Central memory CD8-positive, alpha-beta T cell (primary cell): ENCODE measurements at regions not wholly inside any gene's neighbourhood (a gene's known extent, or its start where the extent isn't known, plus 50 kb on each side); places are given as distances from the start of the nearest gene placed in this dataset.
"Not testable (repeated sequence)": the region's sequence is repeated elsewhere in the genome, so short reads cannot be mapped to it uniquely, and the experiment has no call there.

ENCODE experiments used
- ATAC-seq: fragments of 150-1000 bp; cut with Tn5 transposase; replicated peaks from 2 replicates; pipeline ENCODE4 v1.10.0; 2022; ENCODE audit warnings: mild to moderate bottlenecking, moderate FRiP score, moderate number of reproducible peaks; ENCODE audit not compliant: poor library complexity, severe bottlenecking; ENCODE audit errors: extremely low read depth
- DNase-seq, 2 donors: peaks; one replicate each; pipeline ENCODE4 v3.0.0; 2021; ENCODE audit warnings: low spot score in 2 of 2
- H3K27ac Mint-ChIP-seq: one replicate; pipeline ENCODE4 v1.8.0; 2022; ENCODE audit warnings: low read depth, mild to moderate bottlenecking, moderate library complexity, mixed read lengths
- H3K27me3 Mint-ChIP-seq: one replicate; pipeline ENCODE4 v1.8.0; 2022; ENCODE audit warnings: mixed read lengths
- H3K36me3 Mint-ChIP-seq: one replicate; pipeline ENCODE4 v1.8.0; 2022; ENCODE audit warnings: mild to moderate bottlenecking, moderate library complexity, mixed read lengths; ENCODE audit not compliant: insufficient read depth
- H3K4me1 Mint-ChIP-seq: one replicate; pipeline ENCODE4 v1.8.0; 2022; ENCODE audit warnings: mixed read lengths
- H3K4me3 Mint-ChIP-seq: one replicate; pipeline ENCODE4 v1.8.0; 2022; ENCODE audit warnings: mild to moderate bottlenecking, moderate library complexity, mixed read lengths
- H3K9me3 Mint-ChIP-seq: one replicate; pipeline ENCODE4 v1.8.0; 2022; ENCODE audit warnings: mixed read lengths

DNA sequence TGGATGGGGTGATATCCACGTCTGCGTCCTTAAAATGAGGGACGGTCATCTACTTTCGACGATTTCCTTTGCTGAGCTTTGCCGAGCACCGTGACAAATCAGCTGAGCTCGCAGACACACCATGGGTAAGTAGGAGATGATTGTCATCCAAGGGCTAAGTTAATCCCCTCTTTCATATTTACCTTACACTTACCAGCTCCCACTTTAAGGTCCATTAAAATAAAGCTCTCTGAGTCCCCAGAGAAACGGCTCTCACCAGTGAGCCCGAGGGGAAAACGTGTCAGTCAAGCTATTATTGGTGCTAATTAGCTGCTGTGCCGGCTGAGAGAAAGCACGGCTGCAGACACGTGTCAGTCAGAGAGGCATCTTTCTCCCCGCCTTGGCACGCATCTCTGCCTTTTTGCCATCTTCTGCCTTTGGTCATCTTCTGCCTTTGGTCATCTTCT lies 72.2 kb downstream of the CRLF2 start:
- Mint-ChIP-seq H3K27ac (no peak overlapping the region), H3K27me3 (no peaks in the 10 kb centered on the region), H3K4me3 (no peak overlapping the region), H3K4me1 (no peaks in the 10 kb centered on the region), H3K36me3 (no peaks in the 10 kb centered on the region), H3K9me3 (peaks cover 21% of the 10 kb centered on the region)
- ATAC-seq (no peak), DNase-seq (no peak)

DNA sequence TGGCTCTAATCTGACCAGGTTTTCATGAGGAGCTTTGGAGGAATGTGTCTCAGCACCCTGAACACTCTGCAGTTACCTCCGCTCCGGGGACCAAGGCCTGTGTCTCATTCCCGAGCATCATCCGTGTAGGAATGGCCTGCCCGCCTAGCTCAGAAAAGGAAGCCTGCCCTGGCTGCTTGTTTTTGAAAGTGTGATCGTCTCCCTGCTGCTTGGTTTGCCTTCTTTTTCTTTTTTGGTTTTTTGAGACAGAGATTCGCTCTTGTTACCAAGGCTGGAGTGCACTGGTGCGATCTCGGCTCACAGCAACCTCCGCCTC lies 73.3 kb downstream of the CRLF2 start:
- DNase-seq (no peak), ATAC-seq (no peak)
- peaks cover 16% of the 10 kb centered on the region for H3K9me3 Mint-ChIP-seq
- H3K36me3 Mint-ChIP-seq, result no peaks in the 10 kb centered on the region
- H3K27ac Mint-ChIP-seq, result no peak overlapping the region
- H3K4me1 Mint-ChIP-seq, result no peaks in the 10 kb centered on the region
- H3K4me3 Mint-ChIP-seq, result no peak overlapping the region
- H3K27me3 Mint-ChIP-seq, result no peaks in the 10 kb centered on the region

DNA sequence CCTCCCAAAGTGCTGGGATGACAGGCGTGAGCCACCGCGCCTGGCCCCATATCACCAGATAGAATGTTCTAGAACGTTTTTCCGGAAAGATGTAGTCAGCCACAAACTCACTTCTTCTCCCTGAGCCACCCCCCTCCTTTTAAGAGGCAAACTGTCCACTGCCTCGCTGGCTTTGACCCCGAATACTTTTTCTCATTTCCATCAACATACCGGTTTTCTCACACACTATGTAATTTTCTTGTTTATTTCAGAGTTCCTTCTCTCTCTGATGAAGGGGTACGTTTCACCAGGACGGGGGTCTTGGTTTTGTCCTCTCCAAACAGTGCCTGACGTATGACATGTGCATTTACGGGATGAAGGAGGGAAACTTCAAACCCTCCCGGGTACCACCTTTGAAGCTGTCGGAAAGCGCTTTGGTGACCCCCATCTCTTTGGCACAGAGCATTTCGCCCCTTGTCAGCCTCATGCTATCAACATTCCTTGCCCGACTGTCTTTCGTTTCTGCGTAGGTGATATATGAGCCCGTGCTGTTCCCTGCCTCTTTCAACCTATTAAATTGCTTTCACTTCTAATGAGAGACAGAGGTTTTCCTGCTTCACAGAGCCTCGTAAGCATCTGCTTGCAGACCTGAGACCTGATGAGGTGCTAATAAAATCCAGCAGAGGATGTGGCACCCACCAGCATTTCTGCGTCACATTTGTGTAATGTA lies 73.8 kb downstream of the CRLF2 start:
- no peaks in the 10 kb centered on the region for H3K4me1 Mint-ChIP-seq
- DNase-seq (no peak), ATAC-seq (no peak)
- no peak overlapping the region for H3K27ac Mint-ChIP-seq
- no peaks in the 10 kb centered on the region for H3K36me3 Mint-ChIP-seq
- no peak overlapping the region for H3K4me3 Mint-ChIP-seq
- peaks cover 11% of the 10 kb centered on the region for H3K9me3 Mint-ChIP-seq
- no peaks in the 10 kb centered on the region for H3K27me3 Mint-ChIP-seq

DNA sequence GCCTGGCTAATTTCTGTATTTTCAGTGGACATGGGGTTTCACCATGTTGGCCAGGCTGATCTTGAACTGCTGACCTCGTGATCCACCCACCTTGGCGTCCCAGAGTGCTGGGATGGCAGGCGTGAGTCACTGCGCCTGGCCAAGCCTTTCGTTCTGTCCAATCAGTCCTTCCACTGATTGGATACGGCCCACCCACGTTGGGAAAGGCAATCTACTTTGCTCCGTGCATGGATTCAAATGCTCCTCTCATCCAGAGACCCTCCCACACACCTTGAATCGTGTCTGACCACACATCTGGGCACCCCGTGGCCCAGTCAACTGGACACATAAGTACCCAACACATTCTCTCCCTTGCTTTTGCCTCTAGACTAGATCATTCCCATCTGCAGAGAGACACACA lies 74.9 kb downstream of the CRLF2 start:
- Mint-ChIP-seq H3K36me3 (no peaks in the 10 kb centered on the region), H3K27me3 (no peaks in the 10 kb centered on the region), H3K4me1 (no peaks in the 10 kb centered on the region), H3K4me3 (no peak overlapping the region), H3K27ac (no peak overlapping the region), H3K9me3 (peaks cover 11% of the 10 kb centered on the region)
- no peak for DNase-seq
- ATAC-seq, result no peak

DNA sequence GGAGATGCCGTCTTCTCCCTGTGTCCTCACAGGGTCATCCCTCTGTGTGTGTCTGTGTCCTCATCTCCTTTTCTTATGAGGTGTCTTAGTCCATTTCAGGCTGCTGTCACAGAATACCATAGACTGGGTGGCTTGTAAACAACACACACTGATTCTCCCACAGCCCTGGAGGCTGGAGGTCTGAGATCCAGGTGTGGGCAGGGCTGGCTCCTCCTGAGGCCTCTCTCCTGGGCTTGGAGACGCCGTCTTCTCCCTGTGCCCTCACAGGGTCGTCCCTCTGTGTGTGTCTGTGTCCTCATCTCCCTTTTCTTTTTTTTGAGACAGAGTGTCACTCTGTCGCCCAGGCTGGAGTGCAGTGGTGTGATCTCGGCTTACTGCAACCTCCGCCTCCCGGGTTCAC lies 75.9 kb downstream of the CRLF2 start:
- H3K27ac Mint-ChIP-seq, ATAC-seq, H3K27me3 Mint-ChIP-seq, H3K4me3 Mint-ChIP-seq, DNase-seq, H3K36me3 Mint-ChIP-seq, H3K4me1 Mint-ChIP-seq: not testable (repeated sequence)
- peaks cover 11% of the 10 kb centered on the region for H3K9me3 Mint-ChIP-seq

DNA sequence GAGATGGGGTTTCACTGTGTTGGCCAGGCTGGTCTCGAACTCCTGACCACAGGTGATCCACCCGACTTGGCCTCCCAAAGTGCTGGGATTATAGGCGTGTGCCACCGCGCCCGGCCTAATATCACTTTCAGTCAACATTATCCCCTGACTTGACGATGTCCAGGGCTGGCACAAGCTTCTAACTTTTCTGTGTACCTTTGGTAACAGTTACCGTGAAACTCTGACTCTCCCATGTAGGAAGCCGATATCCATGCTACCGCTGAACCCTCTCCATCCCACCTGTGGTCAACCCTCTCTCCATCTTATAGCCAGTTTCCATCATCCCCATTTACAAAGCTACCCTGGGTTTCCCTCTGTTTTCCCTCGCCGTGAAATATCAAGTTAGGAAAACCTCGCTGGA lies 77.5 kb downstream of the CRLF2 start:
- H3K4me3 Mint-ChIP-seq, result no peak overlapping the region
- peaks cover 11% of the 10 kb centered on the region for H3K9me3 Mint-ChIP-seq
- H3K36me3 Mint-ChIP-seq, result no peaks in the 10 kb centered on the region
- H3K27me3 Mint-ChIP-seq, result no peaks in the 10 kb centered on the region
- DNase-seq, result no peak
- H3K4me1 Mint-ChIP-seq, result no peaks in the 10 kb centered on the region
- no peak overlapping the region for H3K27ac Mint-ChIP-seq
- no peak for ATAC-seq

DNA sequence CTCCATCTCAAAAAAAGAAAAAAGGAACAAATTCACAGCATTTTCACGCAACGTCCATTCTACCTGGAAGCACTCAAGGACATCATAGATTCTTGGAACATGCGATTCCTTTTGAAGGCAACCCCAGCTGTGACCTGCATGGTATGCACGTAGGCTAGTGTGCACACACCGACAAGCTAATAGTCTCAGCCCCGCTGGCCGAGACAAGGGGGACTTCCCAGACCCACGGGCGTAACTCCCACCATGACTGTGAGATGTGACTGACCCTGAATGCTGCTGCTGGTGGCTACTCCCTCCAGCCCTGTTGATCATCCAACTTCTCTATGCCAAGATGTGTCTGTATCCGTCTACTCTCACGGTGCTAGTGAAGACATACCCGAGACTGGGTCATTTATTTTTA lies 78.3 kb downstream of the CRLF2 start:
- Mint-ChIP-seq H3K36me3 (no peaks in the 10 kb centered on the region), H3K4me3 (no peak overlapping the region), H3K27me3 (no peaks in the 10 kb centered on the region), H3K9me3 (peaks cover 11% of the 10 kb centered on the region), H3K4me1 (no peaks in the 10 kb centered on the region), H3K27ac (no peak overlapping the region)
- no peak for DNase-seq
- ATAC-seq, result no peak

DNA sequence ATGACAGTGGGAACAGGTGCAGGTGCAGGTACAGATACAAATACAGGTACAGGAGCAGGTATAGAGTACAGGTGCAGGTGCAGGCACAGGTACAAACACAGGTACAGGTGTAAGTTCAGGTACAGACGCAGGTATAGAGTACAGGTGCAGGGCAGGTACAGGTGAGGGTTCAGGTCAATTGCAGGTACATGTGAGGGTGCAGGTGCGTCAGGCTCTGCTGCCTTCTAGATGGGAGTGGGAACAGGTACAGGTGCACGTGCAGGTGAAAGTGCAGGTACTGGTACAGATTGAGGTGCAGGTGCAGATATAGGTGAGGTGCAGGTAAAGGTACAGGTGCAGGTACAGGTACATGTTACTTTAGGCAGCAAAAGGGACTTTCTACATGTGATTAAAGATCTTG lies 85.7 kb downstream of the CRLF2 start:
- H3K4me3 Mint-ChIP-seq, result no peak overlapping the region
- no peaks in the 10 kb centered on the region for H3K9me3 Mint-ChIP-seq
- H3K36me3 Mint-ChIP-seq, result no peaks in the 10 kb centered on the region
- no peaks in the 10 kb centered on the region for H3K4me1 Mint-ChIP-seq
- no peak overlapping the region for H3K27ac Mint-ChIP-seq
- DNase-seq (no peak), ATAC-seq (no peak)
- H3K27me3 Mint-ChIP-seq, result no peaks in the 10 kb centered on the region

DNA sequence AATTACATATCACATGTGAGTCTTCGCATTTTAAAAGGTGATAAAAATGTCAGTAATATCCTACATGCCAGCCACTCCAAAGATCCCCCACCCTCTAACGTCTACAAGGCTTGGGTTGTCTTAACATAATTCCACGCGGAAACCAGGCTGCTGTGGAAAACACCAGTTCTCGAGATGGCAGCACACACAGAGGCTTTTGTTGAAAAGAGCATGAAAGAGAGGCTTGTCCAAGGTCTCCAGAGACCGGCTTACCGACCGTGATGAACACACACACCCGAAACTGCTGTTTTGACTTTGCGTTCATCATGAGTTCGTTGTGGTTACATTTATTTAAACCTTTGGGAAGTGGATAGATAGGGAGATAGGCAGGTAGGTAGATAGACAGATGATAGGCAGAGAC lies 87.9 kb downstream of the CRLF2 start:
- no peak overlapping the region for H3K27ac Mint-ChIP-seq
- no peaks in the 10 kb centered on the region for H3K9me3 Mint-ChIP-seq

DNA sequence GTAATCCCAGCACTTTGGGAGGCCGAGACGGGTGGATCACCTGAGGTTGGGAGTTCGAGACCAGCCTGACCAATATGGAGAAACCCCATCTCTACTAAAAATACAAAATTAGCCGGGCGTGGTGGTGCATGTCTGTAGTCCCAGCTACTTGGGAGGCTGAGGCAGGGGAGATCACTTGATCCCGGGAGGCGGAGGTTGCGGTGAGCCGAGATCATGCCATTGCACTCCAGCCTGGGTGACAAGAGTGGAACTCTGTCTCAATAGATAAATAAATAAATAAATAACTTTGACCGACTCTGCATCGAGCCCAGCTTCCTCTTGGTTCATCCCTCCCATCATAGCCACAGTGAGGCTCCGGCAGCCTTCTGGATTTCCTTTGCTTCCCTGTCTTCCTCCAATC lies 89.6 kb downstream of the CRLF2 start:
- DNase-seq, H3K27me3 Mint-ChIP-seq, H3K36me3 Mint-ChIP-seq, H3K4me1 Mint-ChIP-seq, H3K27ac Mint-ChIP-seq, H3K4me3 Mint-ChIP-seq, ATAC-seq, H3K9me3 Mint-ChIP-seq: not testable (repeated sequence)

More for the DNA sequence above, 87.9 kb downstream of the CRLF2 start:
- Mint-ChIP-seq H3K4me3 (no peak overlapping the region), H3K36me3 (no peaks in the 10 kb centered on the region), H3K4me1 (no peaks in the 10 kb centered on the region), H3K27me3 (no peaks in the 10 kb centered on the region)
- no peak for ATAC-seq
- DNase-seq, result no peak

DNA sequence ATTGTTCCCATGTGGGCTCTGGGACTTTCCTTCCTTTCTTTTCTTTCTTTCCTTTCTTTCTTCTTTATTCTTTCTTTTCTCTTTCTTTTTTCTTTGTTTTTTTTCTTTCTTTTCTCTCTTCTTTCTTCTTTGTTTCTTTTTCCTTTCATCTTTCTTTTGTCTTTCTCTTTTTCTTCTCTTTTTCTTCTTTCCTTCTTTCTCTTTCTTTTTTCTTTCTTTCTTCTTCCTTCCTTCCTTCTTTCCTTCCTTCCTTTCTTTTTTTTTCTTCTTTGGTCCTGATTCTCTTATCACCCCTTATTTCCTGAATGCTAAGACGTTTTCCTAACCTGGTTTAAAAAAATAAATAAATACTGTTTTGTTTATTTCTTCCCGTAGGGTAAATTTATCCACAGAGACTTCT lies 93.2 kb downstream of the CRLF2 start:
- peaks cover 10% of the 10 kb centered on the region for H3K9me3 Mint-ChIP-seq
- peaks cover 7% of the 10 kb centered on the region for H3K27me3 Mint-ChIP-seq
- H3K36me3 Mint-ChIP-seq, result no peaks in the 10 kb centered on the region
- ATAC-seq (no peak), DNase-seq (no peak)
- peak overlapping the region; percentile 10 for H3K27ac Mint-ChIP-seq
- H3K4me1 Mint-ChIP-seq, result no peaks in the 10 kb centered on the region
- no peak overlapping the region for H3K4me3 Mint-ChIP-seq

DNA sequence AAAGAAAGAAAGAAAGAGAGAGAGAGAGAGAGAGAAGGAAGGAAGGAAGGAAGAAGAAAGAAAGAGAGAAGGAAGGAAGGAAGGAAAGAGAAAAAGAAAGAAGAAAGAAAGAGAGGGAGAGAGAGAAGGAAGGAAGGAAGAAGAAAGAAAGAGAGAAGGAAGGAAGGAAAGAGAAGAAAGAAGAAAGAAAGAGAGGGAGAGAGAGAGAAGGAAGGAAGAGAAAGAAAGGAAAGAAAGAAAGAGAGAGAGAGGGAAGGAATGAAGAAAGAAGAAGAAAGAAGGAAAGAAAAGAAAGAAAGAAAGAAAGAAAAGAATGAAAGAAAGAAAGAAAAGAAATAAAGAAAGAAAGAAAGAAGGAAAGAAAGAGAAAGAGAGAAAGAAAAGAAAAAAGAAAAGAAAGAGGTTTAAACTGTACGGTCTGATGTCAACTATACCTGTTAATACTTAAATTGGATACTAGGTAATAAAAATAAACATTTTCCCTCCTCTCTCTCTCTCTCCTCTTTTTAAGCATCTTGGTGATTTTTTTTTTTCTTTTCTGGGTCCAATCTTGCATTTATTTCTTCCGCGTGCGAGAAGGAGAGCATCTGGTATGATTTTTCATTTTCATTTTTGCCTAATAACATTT lies 93.8 kb downstream of the CRLF2 start:
- Mint-ChIP-seq H3K27me3 (peaks cover 7% of the 10 kb centered on the region), H3K27ac (peak overlapping the region; percentile 10), H3K4me1 (no peaks in the 10 kb centered on the region), H3K9me3 (peaks cover 10% of the 10 kb centered on the region), H3K36me3 (no peaks in the 10 kb centered on the region), H3K4me3 (no peak overlapping the region)
- DNase-seq, result no peak
- ATAC-seq, result no peak

DNA sequence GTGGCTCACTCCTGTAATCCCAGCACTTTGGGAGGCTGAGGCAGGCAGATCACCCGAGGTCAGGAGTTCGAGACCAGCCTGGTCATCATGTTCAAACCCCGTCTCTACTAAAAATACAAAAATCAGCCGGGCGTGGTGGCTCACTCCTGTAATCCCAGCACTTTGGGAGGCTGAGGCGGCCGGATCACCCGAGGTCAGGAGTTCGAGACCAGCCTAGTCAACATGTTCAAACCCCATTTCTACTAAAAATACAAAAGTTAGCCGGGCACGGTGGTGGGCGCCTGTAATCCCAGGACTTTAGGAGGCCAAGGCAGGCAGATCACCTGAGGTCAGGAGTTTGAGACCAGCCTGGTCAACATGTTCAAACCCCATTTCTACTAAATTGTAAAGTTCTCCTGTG lies 97.0 kb downstream of the CRLF2 start:
- H3K27ac Mint-ChIP-seq, H3K36me3 Mint-ChIP-seq, H3K4me3 Mint-ChIP-seq, ATAC-seq, DNase-seq, H3K4me1 Mint-ChIP-seq: not testable (repeated sequence)
- Mint-ChIP-seq H3K9me3 (peaks cover 23% of the 10 kb centered on the region), H3K27me3 (peaks cover 20% of the 10 kb centered on the region)
